Vagina (tissue), 2 donors: ENCODE measurements at regions not wholly inside any gene's neighbourhood (a gene's known extent, or its start where the extent isn't known, plus 50 kb on each side); places are given as distances from the start of the nearest gene placed in this dataset.

Experiments
- POLR2A ChIP-seq, 2 donors: fragments of 450-650 bp; IDR thresholded peaks; one replicate each; pipeline ENCODE4 v1.6.1; 2017; ENCODE audit warnings: antibody characterized with exemption in 2 of 2, mild to moderate bottlenecking in 2 of 2, moderate library complexity in 2 of 2
- TF ChIP-seq, protein P1 (sequence below), 3 experiments: fragments of 450-650 bp in 2 of 3; fragments of 200-600 bp in 1 of 3; sonication (generic) in 1 of 3; IDR thresholded peaks; one replicate each; pipeline ENCODE4 v1.5.1; 2017 to 2019; ENCODE audit warnings: antibody characterized with exemption in 3 of 3, mild to moderate bottlenecking in 2 of 3, moderate library complexity in 2 of 3

DNA sequence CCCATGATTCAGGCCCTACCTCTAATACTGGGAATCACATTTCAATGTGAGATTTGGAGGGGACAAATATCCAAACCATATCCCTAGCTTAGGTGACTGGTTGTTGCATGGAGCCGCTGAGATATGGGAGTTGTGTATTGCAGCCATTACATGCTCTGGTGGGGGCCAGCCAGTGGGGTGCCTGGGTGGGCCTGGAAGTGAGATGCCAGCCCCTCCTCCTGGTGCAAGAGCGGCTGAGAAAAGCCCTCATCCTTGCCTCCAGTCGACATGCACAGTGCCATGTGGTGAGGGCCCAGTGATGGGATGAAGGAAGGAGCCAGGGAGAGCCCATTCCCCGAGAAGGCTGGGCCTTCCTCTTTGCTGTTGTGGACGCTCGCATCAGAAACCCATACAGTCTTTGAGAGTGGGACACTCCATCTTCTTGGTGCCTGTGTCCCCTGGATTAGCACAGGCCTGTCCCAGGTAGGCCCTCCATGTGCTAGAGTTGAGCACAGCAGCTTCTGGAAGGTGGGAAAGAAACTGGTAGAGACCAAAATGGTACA is 1043.0 kb downstream of the TBC1D22A start:
- TF ChIP-seq POLR2A (IDR thresholded peaks at IDR 0.05) = no peak
- TF ChIP-seq, protein P1, sequence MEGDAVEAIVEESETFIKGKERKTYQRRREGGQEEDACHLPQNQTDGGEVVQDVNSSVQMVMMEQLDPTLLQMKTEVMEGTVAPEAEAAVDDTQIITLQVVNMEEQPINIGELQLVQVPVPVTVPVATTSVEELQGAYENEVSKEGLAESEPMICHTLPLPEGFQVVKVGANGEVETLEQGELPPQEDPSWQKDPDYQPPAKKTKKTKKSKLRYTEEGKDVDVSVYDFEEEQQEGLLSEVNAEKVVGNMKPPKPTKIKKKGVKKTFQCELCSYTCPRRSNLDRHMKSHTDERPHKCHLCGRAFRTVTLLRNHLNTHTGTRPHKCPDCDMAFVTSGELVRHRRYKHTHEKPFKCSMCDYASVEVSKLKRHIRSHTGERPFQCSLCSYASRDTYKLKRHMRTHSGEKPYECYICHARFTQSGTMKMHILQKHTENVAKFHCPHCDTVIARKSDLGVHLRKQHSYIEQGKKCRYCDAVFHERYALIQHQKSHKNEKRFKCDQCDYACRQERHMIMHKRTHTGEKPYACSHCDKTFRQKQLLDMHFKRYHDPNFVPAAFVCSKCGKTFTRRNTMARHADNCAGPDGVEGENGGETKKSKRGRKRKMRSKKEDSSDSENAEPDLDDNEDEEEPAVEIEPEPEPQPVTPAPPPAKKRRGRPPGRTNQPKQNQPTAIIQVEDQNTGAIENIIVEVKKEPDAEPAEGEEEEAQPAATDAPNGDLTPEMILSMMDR (IDR thresholded peaks at IDR 0.05) = no peak
